RWPE2 (cell line): ENCODE measurements at regions not wholly inside any gene's neighbourhood (a gene's known extent, or its start where the extent isn't known, plus 50 kb on each side); places are given as distances from the start of the nearest gene placed in this dataset.

Experiments used
- ATAC-seq: fragments of 200-7000 bp; cut with Tn5 transposase; 3 replicates; pipeline ENCODE4 v1.9.1; 2021; ENCODE audit warnings: low read depth
- DNase-seq: peaks from one replicate; pipeline ENCODE4 v3.0.0-alpha.2; 2020; ENCODE audit warnings: low spot score
- H3K27ac ChIP-seq: fragments of 450-650 bp; 2 replicates; pipeline ENCODE4 v1.5.1; 2017; ENCODE audit warnings: mild to moderate bottlenecking; ENCODE audit not compliant: poor library complexity, severe bottlenecking
- H3K27me3 ChIP-seq: fragments of 250-450 bp; sonication (Bioruptor Pico); 2 replicates; pipeline ENCODE4 v1.5.1; 2021; ENCODE audit warnings: mild to moderate bottlenecking, moderate library complexity; ENCODE audit not compliant: insufficient read depth, poor library complexity, severe bottlenecking
- H3K36me3 ChIP-seq: fragments of 250-450 bp; sonication (Bioruptor Pico); 2 replicates; pipeline ENCODE4 v1.5.1; 2020; ENCODE audit warnings: low read depth, mild to moderate bottlenecking, moderate library complexity
- H3K4me1 ChIP-seq: fragments of 250-450 bp; sonication (Bioruptor Pico); 2 replicates; pipeline ENCODE4 v1.5.1; 2021; ENCODE audit warnings: mild to moderate bottlenecking, moderate library complexity; ENCODE audit not compliant: insufficient read depth, poor library complexity, severe bottlenecking
- H3K4me3 ChIP-seq: fragments of 250-450 bp; sonication (Bioruptor Pico); 2 replicates; pipeline ENCODE4 v1.5.1; 2021; ENCODE audit warnings: mild to moderate bottlenecking, moderate library complexity; ENCODE audit not compliant: severe bottlenecking
- H3K9me3 ChIP-seq: fragments of 250-450 bp; sonication (Bioruptor Pico); 2 replicates; pipeline ENCODE4 v1.5.1; 2021; ENCODE audit warnings: mild to moderate bottlenecking, moderate library complexity; ENCODE audit not compliant: severe bottlenecking
- CTCF ChIP-seq: fragments of 450-650 bp; IDR thresholded peaks from one replicate; pipeline ENCODE4 v1.5.1; 2017; ENCODE audit warnings: mild to moderate bottlenecking, moderate library complexity; ENCODE audit not compliant: poor library complexity, severe bottlenecking

GRCh38 chrX:132272826-132273225 is 53.6 kb upstream of the RAP2C start:
- no peak for TF ChIP-seq CTCF
- no peak overlapping the region for H3K27ac ChIP-seq
- H3K9me3 ChIP-seq: no peaks in the 10 kb centered on the region
- H3K36me3 ChIP-seq: no peaks in the 10 kb centered on the region
- no peak for DNase-seq
- peaks cover 10% of the 10 kb centered on the region for H3K4me1 ChIP-seq
- H3K27me3 ChIP-seq: no peaks in the 10 kb centered on the region
- H3K4me3 ChIP-seq: no peak overlapping the region
- ATAC-seq: no peak

GRCh38 chrX:132271311-132271778 is 52.1 kb upstream of the RAP2C start:
- ATAC-seq: peak; percentile 70

GRCh38 chrX:132270699-132271098 is 51.5 kb upstream of the RAP2C start:
- Histone ChIP-seq H3K4me3 (no peak overlapping the region), H3K36me3 (no peaks in the 10 kb centered on the region), H3K27me3 (no peaks in the 10 kb centered on the region), H3K27ac (peak overlapping the region; percentile 63), H3K9me3 (no peaks in the 10 kb centered on the region), H3K4me1 (peaks cover 10% of the 10 kb centered on the region)
- no peak for TF ChIP-seq CTCF
- ATAC-seq: peak; percentile 90
- DNase-seq: no peak

More at GRCh38 chrX:132271311-132271778, 52.1 kb upstream of the RAP2C start:
- no peak for DNase-seq
- no peak for TF ChIP-seq CTCF
- Histone ChIP-seq H3K27me3 (no peaks in the 10 kb centered on the region), H3K4me1 (peaks cover 10% of the 10 kb centered on the region), H3K4me3 (no peak overlapping the region), H3K9me3 (no peaks in the 10 kb centered on the region), H3K27ac (peak overlapping the region; percentile 63), H3K36me3 (no peaks in the 10 kb centered on the region)

- ATAC-seq: no peak
- H3K9me3 ChIP-seq: no peaks in the 10 kb centered on the region
- TF ChIP-seq CTCF: no peak
- H3K4me3 ChIP-seq: no peak overlapping the region
- no peaks in the 10 kb centered on the region for H3K27me3 ChIP-seq
- H3K36me3 ChIP-seq: no peaks in the 10 kb centered on the region
- peaks cover 10% of the 10 kb centered on the region for H3K4me1 ChIP-seq
- no peak for DNase-seq
- peak overlapping the region; percentile 63 for H3K27ac ChIP-seq
Measured at GRCh38 chrX:132270021-132270420, 50.8 kb upstream of the RAP2C start.
